B cell (primary cell): ENCODE measurements at regions not wholly inside any gene's neighbourhood (a gene's known extent, or its start where the extent isn't known, plus 50 kb on each side); places are given as distances from the start of the nearest gene placed in this dataset.

Experiments
- ATAC-seq: fragments of 200-7000 bp; cut with Tn5 transposase; one replicate; pipeline ENCODE4 v1.10.0; 2021; ENCODE audit warnings: low read depth, mild to moderate bottlenecking, moderate number of reproducible peaks, moderate library complexity
- CTCF ChIA-PET: fragments of 350-600 bp; sonication (Branson Sonifier 250); formaldehyde crosslinking; loops from one replicate; lab custom pipeline; 2021; ENCODE audit warnings: antibody characterized with exemption, inconsistent platforms; lab: Charles Lee
- POLR2A ChIA-PET: fragments of 350-600 bp; sonication (Branson Sonifier 250); formaldehyde crosslinking; loops from one replicate; lab custom pipeline; 2021; ENCODE audit warnings: antibody characterized with exemption; lab: Charles Lee
- DNase-seq: peaks from one replicate; pipeline ENCODE4 v3.0.0; 2013
- H2AFZ ChIP-seq: 2 replicates; pipeline ENCODE4 v1.6.1; 2012; ENCODE audit warnings: mild to moderate bottlenecking, low read depth, low read length; ENCODE audit not compliant: insufficient read depth, poor library complexity, severe bottlenecking
- H3K27ac ChIP-seq, 2 donors: 1 replicate in 1 of 2; 2 replicates in 1 of 2; pipeline ENCODE4 v1.5.1; 2012 to 2013; ENCODE audit warnings: low read length in 2 of 2, mild to moderate bottlenecking in 2 of 2, moderate library complexity in 1 of 2
- H3K27me3 ChIP-seq, 4 experiments: fragments of 200-600 bp in 1 of 4; sonication (generic) in 1 of 4; replicated peaks in 1 of 4; 1 replicate in 2 of 4; 2 replicates in 2 of 4; pipeline versions ENCODE4 v1.6.1 to v1.7.0; 2013 to 2016; ENCODE audit warnings: low read length in 3 of 4, mild to moderate bottlenecking in 2 of 4, mixed read lengths in 1 of 4, moderate library complexity in 1 of 4; ENCODE audit not compliant: insufficient read depth in 4 of 4, control insufficient read depth in 3 of 4; ENCODE audit errors: control extremely low read depth in 1 of 4
- H3K36me3 ChIP-seq, 2 experiments: replicated peaks in 1 of 2; 1 replicate in 1 of 2; 2 replicates in 1 of 2; pipeline versions ENCODE4 v1.6.1 to v1.7.1; 2013; ENCODE audit warnings: low read length in 1 of 2; ENCODE audit not compliant: insufficient read depth in 2 of 2, control insufficient read depth in 1 of 2; ENCODE audit errors: control extremely low read depth in 1 of 2, extremely low read depth in 1 of 2
- H3K4me1 ChIP-seq, 2 donors: fragments of 200-600 bp in 1 of 2; sonication (generic) in 1 of 2; 1 replicate in 1 of 2; 2 replicates in 1 of 2; pipeline versions ENCODE4 v1.5.1 to v1.6.1; 2013 to 2017; ENCODE audit warnings: low read length in 2 of 2; ENCODE audit not compliant: control insufficient read depth in 2 of 2, insufficient read depth in 2 of 2
- H3K4me2 ChIP-seq: replicated peaks from 2 replicates; pipeline ENCODE3; 2012; ENCODE audit warnings: mild to moderate bottlenecking, low read depth, low read length; ENCODE audit not compliant: poor library complexity, severe bottlenecking
- H3K4me3 ChIP-seq, 5 experiments: fragments of 200-600 bp in 1 of 5; sonication (generic) in 1 of 5; 1 replicate in 3 of 5; 2 replicates in 2 of 5; pipeline versions ENCODE4 v1.5.1 to v1.7.0; 2011 to 2016; ENCODE audit warnings: low read length in 4 of 5, mild to moderate bottlenecking in 4 of 5, low read depth in 2 of 5, control low read depth in 1 of 5, moderate library complexity in 1 of 5; ENCODE audit not compliant: insufficient read depth in 1 of 5; ENCODE audit errors: control extremely low read depth in 1 of 5, extremely low read depth in 1 of 5
- H3K79me2 ChIP-seq: fragments of 200-600 bp; sonication (generic); one replicate; pipeline ENCODE4 v1.6.0; 2016; ENCODE audit warnings: low read length; ENCODE audit not compliant: control insufficient read depth, insufficient read depth
- H3K9ac ChIP-seq: fragments of 200-600 bp; sonication (generic); 2 replicates; pipeline ENCODE4 v1.6.1; 2017; ENCODE audit warnings: mild to moderate bottlenecking, low read length, moderate library complexity
- H3K9me3 ChIP-seq, 3 donors: one replicate each; pipeline versions ENCODE4 v1.6.1 to v1.7.1; 2013; ENCODE audit warnings: low read length in 2 of 3; ENCODE audit not compliant: control insufficient read depth in 2 of 3, insufficient read depth in 1 of 3; ENCODE audit errors: control extremely low read depth in 1 of 3
- H4K20me1 ChIP-seq: 2 replicates; pipeline ENCODE4 v1.6.0; 2012; ENCODE audit warnings: mild to moderate bottlenecking, low read length; ENCODE audit not compliant: insufficient read depth, control insufficient read depth, poor library complexity, severe bottlenecking
- H3K27ac Mint-ChIP-seq: one replicate; pipeline ENCODE4 v1.8.0; 2021; ENCODE audit warnings: mixed read lengths
- H3K27me3 Mint-ChIP-seq: one replicate; pipeline ENCODE4 v1.8.0; 2021; ENCODE audit warnings: mixed read lengths
- H3K4me1 Mint-ChIP-seq: one replicate; pipeline ENCODE4 v1.8.0; 2021; ENCODE audit warnings: mixed read lengths
- H3K4me3 Mint-ChIP-seq: one replicate; pipeline ENCODE4 v1.8.0; 2021; ENCODE audit warnings: mixed read lengths
- H3K9me3 Mint-ChIP-seq: one replicate; pipeline ENCODE4 v1.8.0; 2022; ENCODE audit warnings: mixed read lengths; ENCODE audit not compliant: insufficient read depth
- EZH2 ChIP-seq: IDR thresholded peaks from 2 replicates; pipeline ENCODE4 v1.6.1; 2012; ENCODE audit warnings: borderline replicate concordance, low read depth, mild to moderate bottlenecking, moderate library complexity, low read length; ENCODE audit not compliant: insufficient read depth, poor library complexity, severe bottlenecking
- WGBS: methylation state at CpG from one replicate; pipeline ENCODE4 v1.1.5; 2013; ENCODE audit warnings: missing lambda C conversion rate; ENCODE audit not compliant: insufficient coverage; 5-methylcytosine and 5-hydroxymethylcytosine counted together
- intact Hi-C: fragments of 100-400 bp; cut with micrococcal nuclease; formaldehyde crosslinking; loops from one replicate; pipeline ENCODE4 v1.10.0; 2022
- TF ChIP-seq, protein P1 (sequence below): fragments of 200-600 bp; IDR thresholded peaks from one replicate; pipeline ENCODE4 v1.8.0; 2022; ENCODE audit warnings: antibody characterized with exemption, mild to moderate bottlenecking

DNA sequence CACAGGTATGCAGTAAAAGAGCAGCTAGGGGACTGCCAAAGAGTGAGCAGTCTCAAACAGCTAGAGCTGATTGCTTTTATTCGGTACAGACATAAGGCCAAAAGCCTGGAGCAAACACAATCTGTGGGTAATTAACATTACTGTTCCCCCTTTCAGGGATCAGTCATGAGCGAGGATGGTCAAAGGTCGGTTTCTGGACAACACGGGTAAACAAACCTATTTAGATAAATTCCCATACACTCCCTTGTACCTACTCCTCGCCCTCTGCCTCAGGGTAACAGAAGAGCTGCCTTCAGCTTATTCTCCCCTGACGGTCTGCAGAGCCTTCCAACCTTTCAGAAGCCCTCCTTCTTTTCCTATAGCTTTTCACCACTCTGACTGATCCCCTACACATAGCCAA, 586.0 kb downstream of the SUCLG1 start:
- H3K4me1 ChIP-seq = no peaks in the 10 kb centered on the region
- Mint-ChIP-seq H3K4me1 (no peaks in the 10 kb centered on the region), H3K4me3 (no peak overlapping the region), H3K9me3 (peaks cover 17% of the 10 kb centered on the region), H3K27me3 (no peaks in the 10 kb centered on the region), H3K27ac (no peak overlapping the region)
- WGBS = 92% methylated on average over 6 of the region's 6 CpGs
- intact Hi-C loops = no loop called here
- no peak overlapping the region for H3K4me2 ChIP-seq
- no peak overlapping the region for H3K4me3 ChIP-seq
- DNase-seq (no peak), ATAC-seq (no peak)
- peaks cover 0 to 26% (median 0%) of the 10 kb centered on the region in 3 donors for H3K9me3 ChIP-seq
- no peaks in the 10 kb centered on the region for H3K27me3 ChIP-seq
- no peak overlapping the region for H3K9ac ChIP-seq
- no peak for TF ChIP-seq EZH2
- TF ChIP-seq, protein P1, sequence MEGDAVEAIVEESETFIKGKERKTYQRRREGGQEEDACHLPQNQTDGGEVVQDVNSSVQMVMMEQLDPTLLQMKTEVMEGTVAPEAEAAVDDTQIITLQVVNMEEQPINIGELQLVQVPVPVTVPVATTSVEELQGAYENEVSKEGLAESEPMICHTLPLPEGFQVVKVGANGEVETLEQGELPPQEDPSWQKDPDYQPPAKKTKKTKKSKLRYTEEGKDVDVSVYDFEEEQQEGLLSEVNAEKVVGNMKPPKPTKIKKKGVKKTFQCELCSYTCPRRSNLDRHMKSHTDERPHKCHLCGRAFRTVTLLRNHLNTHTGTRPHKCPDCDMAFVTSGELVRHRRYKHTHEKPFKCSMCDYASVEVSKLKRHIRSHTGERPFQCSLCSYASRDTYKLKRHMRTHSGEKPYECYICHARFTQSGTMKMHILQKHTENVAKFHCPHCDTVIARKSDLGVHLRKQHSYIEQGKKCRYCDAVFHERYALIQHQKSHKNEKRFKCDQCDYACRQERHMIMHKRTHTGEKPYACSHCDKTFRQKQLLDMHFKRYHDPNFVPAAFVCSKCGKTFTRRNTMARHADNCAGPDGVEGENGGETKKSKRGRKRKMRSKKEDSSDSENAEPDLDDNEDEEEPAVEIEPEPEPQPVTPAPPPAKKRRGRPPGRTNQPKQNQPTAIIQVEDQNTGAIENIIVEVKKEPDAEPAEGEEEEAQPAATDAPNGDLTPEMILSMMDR = no peak
- H3K79me2 ChIP-seq = no peaks in the 10 kb centered on the region
- no peak overlapping the region for H3K27ac ChIP-seq
- no peaks in the 10 kb centered on the region for H3K36me3 ChIP-seq
- CTCF ChIA-PET = no interaction called here
- no peaks in the 10 kb centered on the region for H4K20me1 ChIP-seq
- POLR2A ChIA-PET = no interaction called here
- H2AFZ ChIP-seq = no peak overlapping the region

DNA sequence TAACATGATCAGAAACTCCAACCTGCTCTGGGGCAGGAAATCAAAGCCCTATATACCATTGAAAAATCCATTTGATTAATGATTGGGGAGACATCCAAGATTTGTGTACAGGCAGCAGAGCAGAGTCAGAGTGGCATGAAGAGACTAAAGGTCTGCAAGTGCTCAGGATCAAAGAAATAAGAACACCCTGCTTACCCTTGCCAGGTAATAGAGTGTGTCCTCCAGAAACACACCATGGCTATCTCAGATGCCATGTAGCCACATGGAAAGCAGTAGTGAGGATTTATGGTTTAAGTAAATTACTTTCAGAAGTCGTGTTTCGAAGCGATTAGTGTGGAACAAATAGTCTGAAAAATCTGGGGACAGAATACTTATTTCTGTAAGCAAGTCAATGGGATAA, 592.9 kb downstream of the SUCLG1 start:
- TF ChIP-seq, protein P1 = no peak
- no peak for TF ChIP-seq EZH2
- Histone ChIP-seq H3K4me2 (no peak overlapping the region), H3K4me1 (no peaks in the 10 kb centered on the region), H3K9ac (no peak overlapping the region), H3K79me2 (no peaks in the 10 kb centered on the region), H3K36me3 (no peaks in the 10 kb centered on the region), H2AFZ (no peak overlapping the region), H3K27ac (no peak overlapping the region), H4K20me1 (no peaks in the 10 kb centered on the region), H3K9me3 (no peaks in the 10 kb centered on the region), H3K4me3 (no peak overlapping the region), H3K27me3 (no peaks in the 10 kb centered on the region)
- Mint-ChIP-seq H3K27me3 (no peaks in the 10 kb centered on the region), H3K4me1 (no peaks in the 10 kb centered on the region), H3K4me3 (no peak overlapping the region), H3K27ac (no peak overlapping the region), H3K9me3 (peaks cover 4% of the 10 kb centered on the region)
- no CpG with 5 or more reads among the region's 3 CpGs for WGBS
- ATAC-seq = no peak
- no peak for DNase-seq
- intact Hi-C loops = no loop called here
- POLR2A ChIA-PET = no interaction called here
- CTCF ChIA-PET = no interaction called here
